ENCODE measurements at regions not wholly inside any gene's neighbourhood (a gene's known extent, or its start where the extent isn't known, plus 50 kb on each side); places are given as distances from the start of the nearest gene placed in this dataset.

- Histone ChIP-seq H2BK12ac (ENCODE audit: low read depth, low read length) (no peak overlapping the region), H3K79me1 (ENCODE audit: low read depth, low read length) (no peaks in the 10 kb centered on the region), H3K79me2 (ENCODE audit: control insufficient read depth in 1 of 2, insufficient read depth in 2 of 2, low read length in 2 of 2) (no peaks in the 10 kb centered on the region), H3K9me3 (ENCODE audit: insufficient read depth in 2 of 2, low read depth in 1 of 2, low read length in 1 of 2) (no peaks in the 10 kb centered on the region), H4K91ac (replicated peaks; ENCODE audit: insufficient read length, low read length) (no peak overlapping the region), H2AFZ (ENCODE audit: low read length) (no peak overlapping the region), H2BK5ac (ENCODE audit: low read depth, low read length) (no peak overlapping the region), H3K23ac (ENCODE audit: insufficient read length) (no peak overlapping the region), H3K4me3 (ENCODE audit: extremely low read depth in 1 of 4, insufficient read depth in 2 of 4, low read depth in 3 of 4, low read length in 4 of 4) (no peak overlapping the region), H2BK15ac (ENCODE audit: low read length) (no peak overlapping the region), H3K36me3 (ENCODE audit: control insufficient read depth in 2 of 4, insufficient read depth in 4 of 4, low read length in 3 of 4) (no peaks in the 10 kb centered on the region), H2BK120ac (replicated peaks; ENCODE audit: low read depth, low read length) (no peak overlapping the region), H4K5ac (ENCODE audit: insufficient read length, low read depth, low read length) (no peak overlapping the region), H3K4me2 (ENCODE audit: insufficient read depth in 1 of 2, low read depth in 2 of 2, low read length in 2 of 2) (no peak overlapping the region), H3K9ac (replicated peaks in 1 of 4; ENCODE audit: extremely low read depth in 1 of 4, low read depth in 3 of 4, low read length in 3 of 4) (no peak overlapping the region), H3K4me1 (replicated peaks in 1 of 4; ENCODE audit: control insufficient read depth in 3 of 4, insufficient read depth in 4 of 4, low read length in 3 of 4) (no peaks in the 10 kb centered on the region), H3K4ac (replicated peaks; ENCODE audit: insufficient read length, low read depth, low read length) (no peak overlapping the region), H3K23me2 (ENCODE audit: low read depth, low read length) (no peaks in the 10 kb centered on the region), H2AK5ac (ENCODE audit: low read depth, low read length) (no peak overlapping the region), H4K8ac (ENCODE audit: extremely low read depth, insufficient read depth, low read length) (no peak overlapping the region), H3K56ac (replicated peaks; ENCODE audit: insufficient read length, low read depth, low read length) (no peak overlapping the region), H3K18ac (ENCODE audit: extremely low read depth, low read length) (no peak overlapping the region), H2BK20ac (ENCODE audit: low read length) (no peak overlapping the region), H3K27ac (ENCODE audit: low read depth, low read length) (no peak overlapping the region), H4K20me1 (replicated peaks in 1 of 2; ENCODE audit: control insufficient read depth in 1 of 2, insufficient read depth in 2 of 2, low read length in 2 of 2) (no peaks in the 10 kb centered on the region), H3K14ac (ENCODE audit: insufficient read length) (no peak overlapping the region), H3K27me3 (replicated peaks in 1 of 4; ENCODE audit: control insufficient read depth in 3 of 4, extremely low read depth in 1 of 4, insufficient read depth in 3 of 4, low read length in 3 of 4) (no peaks in the 10 kb centered on the region)
- WGBS, 2 experiments (ENCODE audit: extremely low coverage in 1 of 2, insufficient coverage in 1 of 2, insufficient read length in 1 of 2, insufficient replicate concordance in 2 of 2, low coverage in 1 of 2, low lambda C conversion rate in 2 of 2, missing lambda C conversion rate in 1 of 2) = 88% methylated on average over 1 of the region's 1 CpG; no CpG with 5 or more reads in 1 of the 2 experiments
- no peak for FAIRE-seq
- POLR2A ChIA-PET (ENCODE audit: partially characterized antibody) = no interaction called here
- DNase-seq (ENCODE audit: low read depth in 1 of 2, low spot score in 2 of 2) = no peak
- CTCF ChIA-PET (ENCODE audit: partially characterized antibody) = interaction anchor here (1.0 kb wide), 1 partner anchor 12 kb away, joined by 3 read pairs; no protein-coding TSS in a partner anchor
- TF ChIP-seq BCL11A (IDR thresholded peaks at IDR 0.05; ENCODE audit: low read depth in 2 of 2, low read length in 2 of 2) (no peak), SP4 (IDR thresholded peaks at IDR 0.05; ENCODE audit: low read length) (no peak), POLR2A (IDR thresholded peaks at IDR 0.05; ENCODE audit: control extremely low read depth in 1 of 2, low read depth in 2 of 2, low read length in 2 of 2) (no peak), EP300 (IDR thresholded peaks at IDR 0.05; ENCODE audit: borderline replicate concordance in 1 of 2, low read depth in 2 of 2, low read length in 2 of 2) (no peak)
Measured at GRCh38 chr14:29461506-29461905, 466.1 kb downstream of the PRKD1 start.
